ENCODE measurements at regions not wholly inside any gene's neighbourhood (a gene's known extent, or its start where the extent isn't known, plus 50 kb on each side); places are given as distances from the start of the nearest gene placed in this dataset.

- Histone ChIP-seq H3K4me2 (no peak overlapping the region), H3K4me3 (ENCODE audit: low read depth in 2 of 2, low read length in 1 of 2) (no peak overlapping the region), H3K9me2 (no peaks in the 10 kb centered on the region), H3K79me2 (ENCODE audit: insufficient read depth) (no peaks in the 10 kb centered on the region), H3K27ac (ENCODE audit: low read depth in 2 of 2, low read length in 1 of 2) (no peak overlapping the region), H3K4me1 (ENCODE audit: control insufficient read depth in 1 of 2, insufficient read depth in 2 of 2, low read depth in 1 of 2, low read length in 1 of 2) (0 out of 4 replicates have a peak, but pooled peaks cover 0 to 9% of the 10 kb centered on the region in 2 experiments), H3K9me3 (no peaks in the 10 kb centered on the region), H3F3A (replicated peaks; ENCODE audit: insufficient read depth) (peaks cover 11% of the 10 kb centered on the region), H3K27me3 (ENCODE audit: insufficient read depth) (no peaks in the 10 kb centered on the region), H4K20me1 (ENCODE audit: insufficient read depth) (no peaks in the 10 kb centered on the region), H3K9ac (no peak overlapping the region), H3K36me3 (replicated peaks in 1 of 2; ENCODE audit: control insufficient read depth in 1 of 2, insufficient read depth in 2 of 2, low read length in 1 of 2) (no peaks in the 10 kb centered on the region), H2AFZ (ENCODE audit: low read depth) (no peak overlapping the region)
- no peak for DNase-seq
- 83% methylated on average over 3 of the region's 3 CpGs for WGBS (ENCODE audit: low lambda C conversion rate)
- TF ChIP-seq NFIC (IDR thresholded peaks at IDR 0.05; ENCODE audit: borderline replicate concordance) (no peak), NRF1 (IDR thresholded peaks at IDR 0.05; ENCODE audit: low read depth, low read length) (no peak), MAX (IDR thresholded peaks at IDR 0.05; ENCODE audit: low read depth) (no peak), USF1 (IDR thresholded peaks at IDR 0.05; ENCODE audit: borderline replicate concordance, low read depth) (no peak), EZH2phosphoT487 (IDR thresholded peaks at IDR 0.05; ENCODE audit: borderline replicate concordance, low read depth) (no peak), POLR2AphosphoS5 (IDR thresholded peaks at IDR 0.05; ENCODE audit: low read depth, low read length) (no peak), TEAD4 (IDR thresholded peaks at IDR 0.05; ENCODE audit: borderline replicate concordance, insufficient read depth) (no peak), YY1 (IDR thresholded peaks at IDR 0.05; ENCODE audit: low read depth) (no peak), MXI1 (IDR thresholded peaks at IDR 0.05; ENCODE audit: low read depth, low read length) (no peak), FOXJ3 (CRISPR knock-in tag; IDR thresholded peaks at IDR 0.05) (no peak)
- POLR2A ChIA-PET = no interaction called here
- CTCF ChIA-PET = no interaction called here
Observed at GRCh38 chr12:25337916-25338315, 87.2 kb upstream of the KRAS start.

- 0 out of 4 replicates have a peak, but pooled peaks cover 0 to 9% of the 10 kb centered on the region in 2 experiments for H3K4me1 ChIP-seq (ENCODE audit: control insufficient read depth in 1 of 2, insufficient read depth in 2 of 2, low read depth in 1 of 2, low read length in 1 of 2)
Observed at GRCh38 chr12:25332143-25332542, 81.4 kb upstream of the KRAS start.

More at GRCh38 chr12:25332143-25332542, 81.4 kb upstream of the KRAS start:
- WGBS (ENCODE audit: low lambda C conversion rate) = 85% methylated on average over 3 of the region's 3 CpGs
- Histone ChIP-seq H3K27ac (ENCODE audit: low read depth in 2 of 2, low read length in 1 of 2) (no peak overlapping the region), H3K9me3 (no peaks in the 10 kb centered on the region), H3K4me2 (no peak overlapping the region), H3K36me3 (replicated peaks in 1 of 2; ENCODE audit: control insufficient read depth in 1 of 2, insufficient read depth in 2 of 2, low read length in 1 of 2) (no peaks in the 10 kb centered on the region), H3K9me2 (no peaks in the 10 kb centered on the region; the same call in 1 of the 2 replicates), H3K27me3 (ENCODE audit: insufficient read depth) (no peaks in the 10 kb centered on the region), H2AFZ (ENCODE audit: low read depth) (no peak overlapping the region), H3F3A (replicated peaks; ENCODE audit: insufficient read depth) (peaks cover 15% of the 10 kb centered on the region), H3K4me3 (ENCODE audit: low read depth in 2 of 2, low read length in 1 of 2) (no peak overlapping the region), H3K79me2 (ENCODE audit: insufficient read depth) (no peaks in the 10 kb centered on the region), H3K9ac (no peak overlapping the region), H4K20me1 (ENCODE audit: insufficient read depth) (no peaks in the 10 kb centered on the region)
- ChIA-PET CTCF (interaction anchor here (1.4 kb wide), 1 partner anchor 93 kb away, joined by 4 read pairs; no protein-coding TSS in a partner anchor), POLR2A (no interaction called here)
- no peak for DNase-seq
- no peak for TF ChIP-seq EP300 (IDR thresholded peaks at IDR 0.05; ENCODE audit: borderline replicate concordance in 1 of 2, low read depth in 1 of 2, low read length in 1 of 2)
- no peak for TF ChIP-seq POLR2AphosphoS5 (IDR thresholded peaks at IDR 0.05; ENCODE audit: low read depth, low read length)
- no peak for TF ChIP-seq CHD2 (IDR thresholded peaks at IDR 0.05; ENCODE audit: low read length, partially characterized antibody)
- TF ChIP-seq YY1 (IDR thresholded peaks at IDR 0.05; ENCODE audit: low read depth) = no peak
- no peak for TF ChIP-seq RCOR1 (IDR thresholded peaks at IDR 0.05; ENCODE audit: low read length)
- TF ChIP-seq CTCF (IDR thresholded peaks at IDR 0.05) = no peak
- TF ChIP-seq RFX5 (IDR thresholded peaks at IDR 0.05; ENCODE audit: low read length) = no peak
- TF ChIP-seq TEAD4 (IDR thresholded peaks at IDR 0.05; ENCODE audit: borderline replicate concordance, insufficient read depth) = no peak
- TF ChIP-seq RAD21 (IDR thresholded peaks at IDR 0.05; ENCODE audit: low read length) = no peak
- TF ChIP-seq FOXM1 (IDR thresholded peaks at IDR 0.05; ENCODE audit: low read depth) = no peak
- TF ChIP-seq NFIC (IDR thresholded peaks at IDR 0.05; ENCODE audit: borderline replicate concordance) = no peak
- no peak for TF ChIP-seq JUND (IDR thresholded peaks at IDR 0.05)
- TF ChIP-seq SIN3A (IDR thresholded peaks at IDR 0.05; ENCODE audit: borderline replicate concordance, low read depth, low read length) = no peak
- TF ChIP-seq USF1 (IDR thresholded peaks at IDR 0.05; ENCODE audit: borderline replicate concordance, low read depth) = no peak
- TF ChIP-seq IRF3 (IDR thresholded peaks at IDR 0.05; ENCODE audit: low read depth, low read length) = no peak
- TF ChIP-seq RXRA (IDR thresholded peaks at IDR 0.05; ENCODE audit: borderline replicate concordance, low read depth) = no peak

Data from SK-N-SH (cell line).